ENCODE measurements at regions not wholly inside any gene's neighbourhood (a gene's known extent, or its start where the extent isn't known, plus 50 kb on each side); places are given as distances from the start of the nearest gene placed in this dataset.
"Not testable (repeated sequence)": the region's sequence is repeated elsewhere in the genome, so short reads cannot be mapped to it uniquely, and the experiment has no call there.

DNA sequence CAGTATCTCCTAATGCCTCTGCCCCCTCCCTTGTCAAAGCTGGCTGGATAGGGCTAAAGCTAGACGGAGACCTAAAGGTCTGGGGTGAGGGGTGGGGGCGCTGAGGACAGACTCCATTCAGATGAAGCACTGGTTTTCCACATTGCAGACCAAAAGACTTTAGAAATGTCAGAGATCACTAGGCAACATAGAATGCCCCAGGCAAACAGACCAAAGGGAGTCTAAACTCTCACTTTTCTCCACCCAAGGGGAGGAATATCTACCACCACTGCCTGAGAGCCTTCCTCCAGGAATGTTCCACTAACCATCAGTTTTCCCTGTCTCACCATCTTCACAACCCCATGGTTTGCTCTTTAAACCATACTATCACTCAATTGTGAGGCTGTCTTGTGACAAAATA is 106.9 kb upstream of the KRAS start:
- no peak overlapping the region for H3K4me3 ChIP-seq
- no peaks in the 10 kb centered on the region for H3K36me3 ChIP-seq
- H3K9me3 ChIP-seq: no peaks in the 10 kb centered on the region
- H3K4me1 ChIP-seq: no peaks in the 10 kb centered on the region
- no peaks in the 10 kb centered on the region for H3K27me3 ChIP-seq
- WGBS, 2 donors (ENCODE audit: low coverage in 1 of 2): no CpG with 5 or more reads among the region's 2 CpGs
- TF ChIP-seq POLR2AphosphoS5 (IDR thresholded peaks at IDR 0.05): no peak
- no peak for TF ChIP-seq POLR2A (IDR thresholded peaks at IDR 0.05)
- TF ChIP-seq, protein P1, sequence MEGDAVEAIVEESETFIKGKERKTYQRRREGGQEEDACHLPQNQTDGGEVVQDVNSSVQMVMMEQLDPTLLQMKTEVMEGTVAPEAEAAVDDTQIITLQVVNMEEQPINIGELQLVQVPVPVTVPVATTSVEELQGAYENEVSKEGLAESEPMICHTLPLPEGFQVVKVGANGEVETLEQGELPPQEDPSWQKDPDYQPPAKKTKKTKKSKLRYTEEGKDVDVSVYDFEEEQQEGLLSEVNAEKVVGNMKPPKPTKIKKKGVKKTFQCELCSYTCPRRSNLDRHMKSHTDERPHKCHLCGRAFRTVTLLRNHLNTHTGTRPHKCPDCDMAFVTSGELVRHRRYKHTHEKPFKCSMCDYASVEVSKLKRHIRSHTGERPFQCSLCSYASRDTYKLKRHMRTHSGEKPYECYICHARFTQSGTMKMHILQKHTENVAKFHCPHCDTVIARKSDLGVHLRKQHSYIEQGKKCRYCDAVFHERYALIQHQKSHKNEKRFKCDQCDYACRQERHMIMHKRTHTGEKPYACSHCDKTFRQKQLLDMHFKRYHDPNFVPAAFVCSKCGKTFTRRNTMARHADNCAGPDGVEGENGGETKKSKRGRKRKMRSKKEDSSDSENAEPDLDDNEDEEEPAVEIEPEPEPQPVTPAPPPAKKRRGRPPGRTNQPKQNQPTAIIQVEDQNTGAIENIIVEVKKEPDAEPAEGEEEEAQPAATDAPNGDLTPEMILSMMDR (IDR thresholded peaks at IDR 0.05): no peak
- TF ChIP-seq EP300 (IDR thresholded peaks at IDR 0.05): no peak
- ATAC-seq: no peak
- no peak overlapping the region for H3K27ac ChIP-seq

DNA sequence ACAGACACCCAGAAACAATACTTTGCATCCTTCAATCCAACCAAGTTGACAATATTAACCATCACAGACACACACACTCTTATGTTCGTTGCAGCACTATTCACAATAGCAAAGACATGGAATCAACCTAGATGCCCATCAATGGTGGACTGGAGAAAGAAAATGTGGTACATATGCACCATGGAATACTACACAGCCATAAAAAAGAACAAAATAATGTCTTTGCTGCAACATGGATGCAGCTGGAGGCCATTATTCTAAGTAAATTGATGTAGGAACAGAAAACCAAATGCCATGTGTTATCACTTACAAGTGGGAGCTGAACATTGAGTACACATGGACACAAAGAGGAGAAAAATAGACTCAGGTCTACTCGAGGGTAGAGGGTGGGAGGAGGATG is 102.2 kb upstream of the KRAS start:
- 89 to 93% methylated on average over 1 to 2 of the region's 2 CpGs for WGBS, 2 donors (ENCODE audit: low coverage in 1 of 2)

DNA sequence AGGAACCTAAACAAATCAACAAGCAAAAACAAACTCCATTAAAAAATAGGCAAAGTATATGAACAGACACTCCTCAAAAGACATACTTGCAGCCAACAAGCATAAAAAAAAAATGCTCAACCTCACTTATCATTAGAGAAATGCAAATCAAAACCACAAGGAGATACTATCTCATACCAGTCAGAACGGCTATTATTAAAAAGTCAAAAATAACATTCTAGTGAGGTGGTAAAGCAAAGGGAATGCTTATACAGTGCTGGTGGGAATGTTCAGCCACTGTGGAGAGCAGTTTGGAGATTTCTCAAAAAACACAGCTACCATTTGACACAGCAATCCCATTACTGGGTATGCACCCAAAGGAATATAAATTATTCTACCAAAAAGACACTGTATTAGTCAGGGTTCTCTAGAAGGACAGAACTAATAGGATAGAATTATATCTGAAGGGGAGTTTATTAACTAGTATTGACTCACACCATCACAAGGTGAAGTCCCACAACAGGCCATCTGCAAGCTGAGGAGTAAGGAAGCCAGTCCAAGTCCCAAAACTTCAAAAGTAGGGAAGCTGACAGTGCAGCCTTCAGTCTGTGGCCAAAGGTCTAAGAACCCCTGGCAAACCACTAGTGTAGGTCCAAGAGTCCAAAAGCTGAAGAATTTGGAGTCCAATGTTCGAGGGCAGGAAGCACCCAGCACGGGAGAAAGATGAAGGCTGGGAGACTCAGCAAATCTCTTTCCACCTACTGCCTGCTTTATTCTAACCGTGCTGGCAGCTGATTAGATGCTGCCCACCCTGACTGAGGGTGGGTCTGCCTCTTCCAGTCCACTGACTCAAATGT is 101.6 kb upstream of the KRAS start:
- WGBS, 2 donors (ENCODE audit: low coverage in 1 of 2): 73 to 81% methylated on average over 4 of the region's 4 CpGs
- ATAC-seq: no peak
- Histone ChIP-seq H3K36me3 (no peaks in the 10 kb centered on the region), H3K27ac (no peak overlapping the region), H3K4me3 (no peak overlapping the region), H3K27me3 (no peaks in the 10 kb centered on the region), H3K4me1 (no peaks in the 10 kb centered on the region), H3K9me3 (no peaks in the 10 kb centered on the region)
- no peak for TF ChIP-seq POLR2AphosphoS5 (IDR thresholded peaks at IDR 0.05)
- TF ChIP-seq EP300 (IDR thresholded peaks at IDR 0.05): no peak
- no peak for TF ChIP-seq POLR2A (IDR thresholded peaks at IDR 0.05)
- TF ChIP-seq, protein P1 (IDR thresholded peaks at IDR 0.05): no peak

More for the DNA sequence above, 102.2 kb upstream of the KRAS start:
- H3K27me3 ChIP-seq, H3K27ac ChIP-seq, H3K4me1 ChIP-seq, ATAC-seq, H3K9me3 ChIP-seq, H3K4me3 ChIP-seq, H3K36me3 ChIP-seq: not testable (repeated sequence)

DNA sequence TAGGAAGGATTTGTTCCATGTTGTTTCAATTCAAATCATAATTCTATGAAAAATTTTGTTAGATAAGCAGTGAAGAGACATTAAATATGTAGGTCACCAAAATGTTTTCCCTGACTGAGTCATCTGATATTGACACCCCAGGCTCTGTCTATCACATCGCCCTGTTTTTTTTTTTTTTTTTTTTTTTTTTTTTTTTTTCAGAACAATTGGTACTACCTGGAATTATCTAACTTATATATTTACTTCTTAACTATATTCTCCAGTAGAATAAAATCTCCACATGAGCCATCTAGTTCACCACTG is 97.8 kb upstream of the KRAS start:
- Histone ChIP-seq H3K27ac (no peak overlapping the region), H3K9me3 (no peaks in the 10 kb centered on the region), H3K36me3 (no peaks in the 10 kb centered on the region), H3K27me3 (no peaks in the 10 kb centered on the region), H3K4me1 (no peaks in the 10 kb centered on the region), H3K4me3 (no peak overlapping the region)
- WGBS, 2 donors (ENCODE audit: low coverage in 1 of 2): 79 to 90% methylated on average over 1 of the region's 1 CpG
- ATAC-seq: no peak
- TF ChIP-seq POLR2A (IDR thresholded peaks at IDR 0.05): no peak

DNA sequence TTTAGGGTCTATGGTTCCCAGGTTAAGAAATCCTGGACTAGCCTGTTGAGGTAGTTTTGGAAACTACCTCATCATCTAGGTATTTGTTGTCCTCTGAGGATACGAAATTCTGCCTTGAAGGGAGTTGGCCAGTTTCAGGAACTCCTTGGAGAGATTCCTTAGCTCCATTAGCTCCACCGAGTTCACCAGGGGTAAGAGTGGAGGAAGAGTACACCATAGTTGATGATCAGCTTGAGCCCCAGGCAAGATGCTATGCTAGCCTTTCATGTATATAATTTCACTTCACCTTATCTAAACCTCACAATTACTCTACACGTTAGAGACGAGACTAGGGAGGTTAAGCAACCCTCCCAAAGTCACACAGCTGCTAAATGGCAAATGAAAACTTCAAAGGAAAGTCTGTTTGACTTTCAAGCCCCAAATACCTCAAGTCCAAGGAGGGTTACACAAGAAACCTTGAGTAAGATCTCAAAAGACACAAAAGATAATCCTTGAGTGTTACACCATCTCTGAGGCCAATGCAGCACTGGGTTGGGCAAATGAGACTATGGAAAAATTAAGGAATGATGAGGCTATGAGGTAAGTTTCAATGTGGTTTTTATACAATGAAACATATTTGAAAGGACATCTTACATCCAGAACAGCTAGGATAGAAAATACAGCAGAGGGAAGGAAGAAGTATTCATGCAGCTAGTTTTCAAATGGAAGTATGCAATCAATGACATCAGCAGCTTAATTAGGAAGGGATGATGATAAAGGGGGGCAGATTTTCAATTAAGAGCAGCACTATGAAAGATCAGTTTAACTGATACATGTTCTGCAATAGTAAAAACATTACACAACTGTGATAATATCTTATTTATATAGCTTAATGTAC is 97.2 kb upstream of the KRAS start:
- H3K27ac ChIP-seq: no peak overlapping the region
- ATAC-seq: no peak
- TF ChIP-seq POLR2A (IDR thresholded peaks at IDR 0.05): no peak
- TF ChIP-seq, protein P1 (IDR thresholded peaks at IDR 0.05): no peak
- TF ChIP-seq EP300 (IDR thresholded peaks at IDR 0.05): no peak
- TF ChIP-seq POLR2AphosphoS5 (IDR thresholded peaks at IDR 0.05): no peak

DNA sequence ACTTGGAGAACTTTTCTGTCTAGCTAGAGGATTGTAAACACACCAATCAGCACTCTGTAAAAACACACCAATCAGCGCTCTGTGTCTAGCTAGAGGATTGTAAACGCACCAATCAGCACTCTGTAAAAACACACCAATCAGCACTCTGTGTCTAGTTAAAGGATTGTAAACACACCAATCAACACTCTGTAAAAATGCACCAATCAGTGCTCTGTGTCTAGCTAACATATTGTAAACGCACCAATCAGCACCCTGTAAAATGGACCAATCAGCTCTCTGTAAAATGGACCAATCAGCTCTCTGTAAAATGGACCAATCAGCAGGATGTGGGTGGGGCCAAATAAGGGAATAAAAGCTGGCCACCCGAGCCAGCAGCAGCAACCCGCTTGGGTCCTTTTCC is 91.1 kb upstream of the KRAS start:
- H3K27me3 ChIP-seq, H3K36me3 ChIP-seq, H3K4me3 ChIP-seq, H3K9me3 ChIP-seq, ATAC-seq, H3K27ac ChIP-seq, H3K4me1 ChIP-seq: not testable (repeated sequence)
- 60 to 84% methylated on average over 3 to 4 of the region's 5 CpGs for WGBS, 2 donors (ENCODE audit: low coverage in 1 of 2)

More for the DNA sequence above, 97.2 kb upstream of the KRAS start:
- H3K4me1 ChIP-seq: no peaks in the 10 kb centered on the region
- H3K36me3 ChIP-seq: no peaks in the 10 kb centered on the region
- no peaks in the 10 kb centered on the region for H3K27me3 ChIP-seq
- no peak overlapping the region for H3K4me3 ChIP-seq
- 34 to 57% methylated on average over 3 of the region's 4 CpGs for WGBS, 2 donors (ENCODE audit: low coverage in 1 of 2)
- no peaks in the 10 kb centered on the region for H3K9me3 ChIP-seq
